ENCODE measurements at regions not wholly inside any gene's neighbourhood (a gene's known extent, or its start where the extent isn't known, plus 50 kb on each side); places are given as distances from the start of the nearest gene placed in this dataset.

DNA sequence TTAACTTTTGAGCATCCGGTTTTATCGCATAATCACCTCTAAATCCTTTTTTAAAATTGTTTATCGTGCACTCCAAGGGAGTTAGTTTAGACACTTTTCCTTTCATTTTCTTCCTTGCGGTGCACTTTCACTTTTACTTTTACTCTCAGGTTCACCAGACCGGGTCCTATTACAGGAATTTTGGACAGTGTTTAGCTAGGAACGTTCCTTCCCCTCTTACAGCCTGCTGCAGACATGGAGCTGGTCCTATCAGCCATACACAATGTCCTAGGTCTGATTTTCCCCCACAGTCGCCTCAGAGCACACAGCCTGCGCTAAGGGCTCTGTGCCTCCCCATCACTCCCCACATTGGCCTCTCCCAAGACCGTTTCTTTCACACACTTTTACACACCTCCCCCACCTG is 103.9 kb downstream of the ALG10 start:
- no peak for TF ChIP-seq CTCF (IDR thresholded peaks at IDR 0.05; ENCODE audit: insufficient read depth, low read length, poor library complexity, severe bottlenecking)
- no peak for TF ChIP-seq EZH2phosphoT487 (conservative IDR thresholded peaks at IDR 0.05; ENCODE audit: low read length)
